ENCODE measurements at regions not wholly inside any gene's neighbourhood (a gene's known extent, or its start where the extent isn't known, plus 50 kb on each side); places are given as distances from the start of the nearest gene placed in this dataset.

DNA sequence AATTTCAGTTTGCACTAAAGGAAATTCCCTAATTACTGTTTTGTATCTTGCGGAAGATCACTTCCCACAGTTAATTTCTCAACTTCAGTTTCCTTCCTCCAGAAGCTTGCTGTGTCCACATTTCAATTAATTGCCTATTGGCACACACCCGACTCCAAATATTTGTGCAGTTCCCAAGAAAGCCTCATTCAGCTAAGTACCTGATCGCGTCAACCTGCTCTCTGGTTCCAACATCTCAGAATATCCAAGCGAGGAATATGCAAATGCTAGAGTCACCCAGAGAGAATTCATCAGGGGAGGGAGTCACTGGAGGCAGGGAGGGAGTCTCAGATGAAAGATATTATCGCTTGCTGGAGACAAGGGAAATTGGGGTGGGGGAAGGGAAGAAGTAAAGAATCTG lies 351.3 kb downstream of the RRAGC start:
- no peak overlapping the region; the same call in 1 of the 2 replicates for H3K4me3 Mint-ChIP-seq
- H3K36me3 Mint-ChIP-seq, result no peaks in the 10 kb centered on the region
- no peaks in the 10 kb centered on the region for H3K27me3 Mint-ChIP-seq (ENCODE audit: low read depth)
- ChIA-PET CTCF (interaction anchor here (1.0 to 2.7 kb wide), 4 partner anchors 13 to 479 kb away, joined by 6 to 12 read pairs (median 10); no protein-coding TSS in a partner anchor), POLR2A (no interaction called here)
- DNase-seq (ENCODE audit: low spot score), result no peak
- H3K4me1 Mint-ChIP-seq, result peaks cover 38% of the 10 kb centered on the region
- H3K9me3 Mint-ChIP-seq, result no peaks in the 10 kb centered on the region
- no peak overlapping the region for H3K27ac Mint-ChIP-seq
- ATAC-seq, result no peak; the same call in 1 of the 2 replicates
- TF ChIP-seq CBFB (CRISPR knock-in tag; IDR thresholded peaks at IDR 0.05; ENCODE audit: low read depth) (no peak), ELF4 (CRISPR knock-in tag; IDR thresholded peaks at IDR 0.05; ENCODE audit: low read depth) (no peak), OVOL2 (CRISPR knock-in tag; IDR thresholded peaks at IDR 0.05; ENCODE audit: borderline replicate concordance) (no peak)
- TF ChIP-seq, protein P1, sequence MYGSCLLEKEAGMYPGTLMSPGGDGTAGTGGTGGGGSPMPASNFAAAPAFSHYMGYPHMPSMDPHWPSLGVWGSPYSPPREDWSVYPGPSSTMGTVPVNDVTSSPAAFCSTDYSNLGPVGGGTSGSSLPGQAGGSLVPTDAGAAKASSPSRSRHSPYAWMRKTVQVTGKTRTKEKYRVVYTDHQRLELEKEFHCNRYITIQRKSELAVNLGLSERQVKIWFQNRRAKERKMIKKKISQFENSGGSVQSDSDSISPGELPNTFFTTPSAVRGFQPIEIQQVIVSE (CRISPR knock-in tag; IDR thresholded peaks at IDR 0.05; ENCODE audit: borderline replicate concordance), result no peak

DNA sequence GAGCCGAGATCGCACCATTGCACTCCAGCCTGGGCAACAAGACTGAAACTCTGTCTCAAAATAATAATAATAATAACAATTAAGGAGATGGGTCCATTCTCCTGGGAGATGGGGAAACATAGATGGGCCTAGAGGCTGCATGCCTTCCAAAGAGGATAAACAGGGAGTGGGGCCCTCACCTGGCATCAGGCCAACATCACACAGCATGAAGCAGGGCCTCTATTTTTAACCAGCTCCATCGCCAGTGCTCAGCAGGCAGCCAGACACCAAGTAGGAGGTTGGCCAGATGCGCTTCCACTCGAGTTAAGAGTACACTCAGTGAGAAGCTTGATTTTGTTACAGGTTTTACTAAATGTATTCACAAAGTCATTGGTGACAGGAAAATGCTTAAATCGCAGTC lies 352.0 kb downstream of the RRAGC start:
- Mint-ChIP-seq H3K27ac (no peak overlapping the region), H3K27me3 (ENCODE audit: low read depth) (no peaks in the 10 kb centered on the region), H3K36me3 (no peaks in the 10 kb centered on the region), H3K4me3 (no peak overlapping the region), H3K4me1 (peaks cover 40% of the 10 kb centered on the region), H3K9me3 (no peaks in the 10 kb centered on the region)
- CTCF ChIA-PET, result interaction anchor here (1.0 to 2.7 kb wide), 4 partner anchors 14 to 478 kb away, joined by 6 to 12 read pairs (median 10); no protein-coding TSS in a partner anchor
- no peak for ATAC-seq
- no peak for TF ChIP-seq HMGA2 (CRISPR knock-in tag; IDR thresholded peaks at IDR 0.05)
- no peak for TF ChIP-seq PRRX2 (CRISPR knock-in tag; IDR thresholded peaks at IDR 0.05)
- TF ChIP-seq GABPB1 (CRISPR knock-in tag; IDR thresholded peaks at IDR 0.05), result no peak
- TF ChIP-seq, protein P2, sequence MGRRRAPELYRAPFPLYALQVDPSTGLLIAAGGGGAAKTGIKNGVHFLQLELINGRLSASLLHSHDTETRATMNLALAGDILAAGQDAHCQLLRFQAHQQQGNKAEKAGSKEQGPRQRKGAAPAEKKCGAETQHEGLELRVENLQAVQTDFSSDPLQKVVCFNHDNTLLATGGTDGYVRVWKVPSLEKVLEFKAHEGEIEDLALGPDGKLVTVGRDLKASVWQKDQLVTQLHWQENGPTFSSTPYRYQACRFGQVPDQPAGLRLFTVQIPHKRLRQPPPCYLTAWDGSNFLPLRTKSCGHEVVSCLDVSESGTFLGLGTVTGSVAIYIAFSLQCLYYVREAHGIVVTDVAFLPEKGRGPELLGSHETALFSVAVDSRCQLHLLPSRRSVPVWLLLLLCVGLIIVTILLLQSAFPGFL (CRISPR knock-in tag; IDR thresholded peaks at IDR 0.05; ENCODE audit: borderline replicate concordance), result no peak
- TF ChIP-seq, protein P3, sequence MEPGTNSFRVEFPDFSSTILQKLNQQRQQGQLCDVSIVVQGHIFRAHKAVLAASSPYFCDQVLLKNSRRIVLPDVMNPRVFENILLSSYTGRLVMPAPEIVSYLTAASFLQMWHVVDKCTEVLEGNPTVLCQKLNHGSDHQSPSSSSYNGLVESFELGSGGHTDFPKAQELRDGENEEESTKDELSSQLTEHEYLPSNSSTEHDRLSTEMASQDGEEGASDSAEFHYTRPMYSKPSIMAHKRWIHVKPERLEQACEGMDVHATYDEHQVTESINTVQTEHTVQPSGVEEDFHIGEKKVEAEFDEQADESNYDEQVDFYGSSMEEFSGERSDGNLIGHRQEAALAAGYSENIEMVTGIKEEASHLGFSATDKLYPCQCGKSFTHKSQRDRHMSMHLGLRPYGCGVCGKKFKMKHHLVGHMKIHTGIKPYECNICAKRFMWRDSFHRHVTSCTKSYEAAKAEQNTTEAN (CRISPR knock-in tag; IDR thresholded peaks at IDR 0.05), result no peak
- no peak for TF ChIP-seq ESRRA (CRISPR knock-in tag; IDR thresholded peaks at IDR 0.05; ENCODE audit: borderline replicate concordance)
- TF ChIP-seq, protein P4, sequence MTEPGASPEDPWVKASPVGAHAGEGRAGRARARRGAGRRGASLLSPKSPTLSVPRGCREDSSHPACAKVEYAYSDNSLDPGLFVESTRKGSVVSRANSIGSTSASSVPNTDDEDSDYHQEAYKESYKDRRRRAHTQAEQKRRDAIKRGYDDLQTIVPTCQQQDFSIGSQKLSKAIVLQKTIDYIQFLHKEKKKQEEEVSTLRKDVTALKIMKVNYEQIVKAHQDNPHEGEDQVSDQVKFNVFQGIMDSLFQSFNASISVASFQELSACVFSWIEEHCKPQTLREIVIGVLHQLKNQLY (CRISPR knock-in tag; IDR thresholded peaks at IDR 0.05), result no peak
- TF ChIP-seq NFYB (CRISPR knock-in tag; conservative IDR thresholded peaks at IDR 0.05; ENCODE audit: low read depth), result no peak
- TF ChIP-seq SP1 (CRISPR knock-in tag; conservative IDR thresholded peaks at IDR 0.05), result no peak
- TF ChIP-seq ZNF219 (CRISPR knock-in tag; IDR thresholded peaks at IDR 0.05; ENCODE audit: borderline replicate concordance), result no peak
- POLR2A ChIA-PET, result no interaction called here
- DNase-seq (ENCODE audit: low spot score), result no peak

DNA sequence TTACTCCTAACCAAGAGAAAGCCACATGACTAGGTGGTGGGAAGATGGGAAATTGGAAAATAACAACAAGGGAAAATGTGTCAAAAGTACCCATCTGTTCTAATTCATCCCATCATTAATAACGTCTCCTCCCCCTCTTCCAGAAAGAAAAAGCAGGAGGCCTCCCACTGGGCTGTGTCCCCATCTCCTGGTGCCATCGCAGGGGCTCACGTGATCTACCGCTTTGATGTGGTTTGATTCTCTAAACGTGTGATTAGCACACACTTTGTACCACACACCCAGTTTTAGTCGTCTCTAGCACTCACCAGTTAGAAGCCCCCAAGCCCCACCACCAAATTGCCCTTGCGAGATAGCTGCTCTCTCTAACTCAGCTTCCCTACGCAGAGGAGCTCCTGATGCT lies 353.6 kb downstream of the RRAGC start:
- DNase-seq (ENCODE audit: low spot score) (no peak), ATAC-seq (no peak)
- Mint-ChIP-seq H3K36me3 (no peaks in the 10 kb centered on the region), H3K4me3 (no peak overlapping the region), H3K27ac (no peak overlapping the region), H3K9me3 (no peaks in the 10 kb centered on the region), H3K27me3 (ENCODE audit: low read depth) (no peaks in the 10 kb centered on the region; the same call in 1 of the 2 replicates), H3K4me1 (peaks cover 34% of the 10 kb centered on the region)
- ChIA-PET CTCF (interaction anchor here (0.9 to 1.1 kb wide), 3 partner anchors 16 to 466 kb away, joined by 3 to 4 read pairs (median 3); no protein-coding TSS in a partner anchor), POLR2A (no interaction called here)
- no peak for TF ChIP-seq SMAD4 (CRISPR knock-in tag; IDR thresholded peaks at IDR 0.05)
- TF ChIP-seq, protein P5, sequence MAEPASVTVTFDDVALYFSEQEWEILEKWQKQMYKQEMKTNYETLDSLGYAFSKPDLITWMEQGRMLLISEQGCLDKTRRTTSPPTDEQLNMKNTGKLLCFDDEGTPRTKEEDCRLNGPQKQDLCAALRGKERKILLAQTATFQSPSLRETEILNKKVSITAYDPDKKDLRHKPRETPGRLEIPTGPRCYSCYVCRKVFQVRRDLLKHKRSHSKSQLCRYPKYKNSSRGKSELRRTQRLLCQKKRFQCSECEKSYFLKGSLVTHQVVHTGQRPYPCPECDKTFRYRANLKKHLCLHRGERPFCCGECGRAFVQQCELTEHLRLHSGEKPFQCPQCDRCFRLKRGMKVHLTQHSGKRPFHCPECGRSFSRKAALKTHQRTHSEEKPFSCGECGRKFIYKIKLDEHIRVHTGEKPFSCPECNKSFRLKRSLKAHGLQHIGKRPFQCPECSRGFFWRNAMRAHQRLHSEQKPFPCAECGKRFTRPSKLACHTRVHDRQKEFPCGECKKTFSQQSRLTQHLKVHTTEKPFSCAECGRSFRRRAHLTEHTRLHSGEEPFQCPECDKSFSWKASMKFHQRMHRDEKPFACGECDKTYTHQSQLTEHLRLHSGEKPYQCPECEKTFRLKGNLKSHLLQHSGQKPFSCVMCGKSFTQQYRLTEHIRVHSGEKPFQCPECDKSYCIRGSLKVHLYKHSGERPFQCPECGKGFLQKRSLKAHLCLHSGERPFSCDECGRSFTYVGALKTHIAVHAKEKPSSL (CRISPR knock-in tag; conservative IDR thresholded peaks at IDR 0.05), result no peak

All from WTC11 (cell line).